ENCODE measurements at regions not wholly inside any gene's neighbourhood (a gene's known extent, or its start where the extent isn't known, plus 50 kb on each side); places are given as distances from the start of the nearest gene placed in this dataset.

- TF ChIP-seq ISL1 (CRISPR knock-in tag; IDR thresholded peaks at IDR 0.05) (no peak), PATZ1 (CRISPR knock-in tag; IDR thresholded peaks at IDR 0.05; ENCODE audit: borderline replicate concordance) (no peak), ZFP3 (CRISPR knock-in tag; IDR thresholded peaks at IDR 0.05) (no peak), BACH2 (CRISPR knock-in tag; IDR thresholded peaks at IDR 0.05; ENCODE audit: borderline replicate concordance) (no peak), PPARA (CRISPR knock-in tag; IDR thresholded peaks at IDR 0.05; ENCODE audit: borderline replicate concordance) (no peak), CSRNP3 (CRISPR knock-in tag; IDR thresholded peaks at IDR 0.05) (no peak), CREB5 (CRISPR knock-in tag; IDR thresholded peaks at IDR 0.05; ENCODE audit: low read depth) (no peak), ESRRG (CRISPR knock-in tag; IDR thresholded peaks at IDR 0.05) (no peak), CSDC2 (CRISPR knock-in tag; IDR thresholded peaks at IDR 0.05) (no peak), ZNF565 (CRISPR knock-in tag; conservative IDR thresholded peaks at IDR 0.05; ENCODE audit: low read depth) (no peak), RARB (CRISPR knock-in tag; IDR thresholded peaks at IDR 0.05) (no peak), ZC3H10 (CRISPR knock-in tag; IDR thresholded peaks at IDR 0.05) (no peak)
Measured at GRCh38 chr2:175282886-175283285, 101.4 kb upstream of the ATP5MC3 start.
